AG04449 (cell line): ENCODE measurements at regions not wholly inside any gene's neighbourhood (a gene's known extent, or its start where the extent isn't known, plus 50 kb on each side); places are given as distances from the start of the nearest gene placed in this dataset.
A peak's percentile ranks its signal among the peaks of the same experiment; 100 is the strongest.

Experiments
- CTCF ChIA-PET: fragments of 350-600 bp; formaldehyde crosslinking; extraction: SDS; loops from one replicate; lab custom pipeline; 2021; ENCODE audit warnings: antibody characterized with exemption; lab: Yijun Ruan, JAX
- POLR2A ChIA-PET: fragments of 400-600, 350-600 bp; formaldehyde crosslinking; extraction: SDS; loops from one replicate; lab custom pipeline; 2020; ENCODE audit warnings: antibody characterized with exemption, inconsistent platforms; lab: Yijun Ruan, JAX
- DNase-seq: peaks from one replicate; pipeline ENCODE4 v3.0.0-alpha.2; 2010; ENCODE audit warnings: low read depth, low spot score
- H3K4me3 ChIP-seq: 2 replicates; pipeline ENCODE4 v1.5.1; 2011; ENCODE audit warnings: low read depth, mild to moderate bottlenecking, control low read depth, low read length
- CTCF ChIP-seq: IDR thresholded peaks from one replicate; pipeline ENCODE4 v1.5.1; 2011; ENCODE audit warnings: mild to moderate bottlenecking, moderate library complexity, low read length, control low read depth, inconsistent platforms; ENCODE audit not compliant: insufficient read depth; ENCODE audit errors: missing control alignments

- TF ChIP-seq CTCF, result no peak
- ChIA-PET CTCF (interaction anchor here (1.0 to 4.4 kb wide), 5 partner anchors 9 to 294 kb away, joined by 3 to 26 read pairs (median 6); no protein-coding TSS in a partner anchor), POLR2A (no interaction called here)
- H3K4me3 ChIP-seq, result no peak overlapping the region
- DNase-seq, result no peak
These were observed 122.4 kb upstream of the HSD17B12 start for GRCh38 chr11:43558146-43558545.

GRCh38 chr11:43558556-43559127 lies 121.9 kb upstream of the HSD17B12 start:
- no peak for DNase-seq
- no peak overlapping the region for H3K4me3 ChIP-seq
- CTCF ChIA-PET, result interaction anchor here (1.0 to 4.4 kb wide), 3 partner anchors 8 to 243 kb away, joined by 3 to 26 read pairs (median 5); no protein-coding TSS in a partner anchor
- no peak for TF ChIP-seq CTCF
- POLR2A ChIA-PET, result no interaction called here

DNA sequence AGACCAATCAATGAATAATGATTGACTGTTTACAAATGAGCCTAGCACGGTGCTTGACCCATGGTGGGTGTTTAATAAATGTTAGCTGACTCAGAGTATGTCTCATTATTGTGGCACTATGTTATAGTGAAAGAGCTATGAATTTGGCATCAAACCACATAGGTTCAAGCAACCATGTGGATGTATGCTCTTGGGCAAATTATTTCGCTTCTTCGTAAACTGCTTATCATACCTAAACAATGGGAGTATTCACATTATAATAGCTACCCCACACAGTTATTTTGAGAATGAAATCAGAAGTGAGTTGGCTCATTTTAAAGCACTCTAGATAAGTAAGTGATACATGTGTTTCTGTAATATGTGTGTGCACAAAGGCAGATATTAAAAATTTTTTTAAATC lies 118.7 kb upstream of the HSD17B12 start:
- no peak for DNase-seq
- CTCF ChIA-PET, result interaction anchor here (0.9 to 3.0 kb wide), 5 partner anchors 9 to 264 kb away, joined by 3 to 16 read pairs (median 8); no protein-coding TSS in a partner anchor
- POLR2A ChIA-PET, result no interaction called here
- no peak overlapping the region for H3K4me3 ChIP-seq
- TF ChIP-seq CTCF, result no peak

DNA sequence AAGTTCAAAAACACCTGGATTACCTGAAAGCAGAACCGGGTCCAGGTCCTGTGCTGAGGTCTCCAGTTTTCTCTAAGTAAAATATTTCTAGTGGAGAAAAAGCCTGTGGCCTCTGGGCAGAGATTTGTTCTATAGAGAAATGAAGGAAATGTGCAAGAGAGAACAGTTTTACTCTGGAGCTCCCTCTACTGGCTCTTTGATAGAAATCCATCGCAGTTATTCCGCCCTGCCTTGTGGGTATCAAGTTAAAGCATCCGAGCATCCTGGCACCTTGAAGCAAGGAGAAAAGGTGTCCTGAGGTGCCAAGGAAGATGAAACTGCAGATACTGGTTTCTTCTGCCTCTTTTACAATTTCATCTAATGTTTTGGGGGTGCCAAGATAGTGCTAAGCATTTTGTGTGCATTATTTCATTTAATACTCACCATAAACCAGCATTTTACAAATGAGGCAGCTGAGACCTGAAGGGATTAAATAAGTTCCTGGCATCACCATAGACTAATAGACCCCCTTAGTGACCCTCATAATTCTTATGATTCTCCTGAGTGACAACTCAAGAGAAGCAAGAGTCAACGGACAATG lies 113.1 kb upstream of the HSD17B12 start:
- CTCF ChIA-PET, result interaction anchor here (0.6 to 6.7 kb wide), 30 partner anchors 9 to 495 kb away, joined by 3 to 70 read pairs (median 4); partner anchors contain the start of gene ALKBH3
- DNase-seq, result no peak
- no peak overlapping the region for H3K4me3 ChIP-seq
- POLR2A ChIA-PET, result no interaction called here
- TF ChIP-seq CTCF, result peak; percentile 53

- ChIA-PET CTCF (interaction anchor here (0.7 to 6.7 kb wide), 9 partner anchors 8 to 279 kb away, joined by 3 to 31 read pairs (median 4); no protein-coding TSS in a partner anchor), POLR2A (no interaction called here)
- DNase-seq, result no peak
- TF ChIP-seq CTCF, result peak; percentile 54
- H3K4me3 ChIP-seq, result no peak overlapping the region
These were observed 107.3 kb upstream of the HSD17B12 start for GRCh38 chr11:43573233-43573632.

- POLR2A ChIA-PET, result no interaction called here
- no peak overlapping the region for H3K4me3 ChIP-seq
- no peak for DNase-seq
- TF ChIP-seq CTCF, result no peak
- CTCF ChIA-PET, result interaction anchor here (0.6 to 6.9 kb wide), 12 partner anchors 7 to 278 kb away, joined by 3 to 70 read pairs (median 4); no protein-coding TSS in a partner anchor
These were observed 106.7 kb upstream of the HSD17B12 start for GRCh38 chr11:43573873-43574272.
